GM21367 (cell line): ENCODE measurements at regions not wholly inside any gene's neighbourhood (a gene's known extent, or its start where the extent isn't known, plus 50 kb on each side); places are given as distances from the start of the nearest gene placed in this dataset.
"Not testable (repeated sequence)": the region's sequence is repeated elsewhere in the genome, so short reads cannot be mapped to it uniquely, and the experiment has no call there.

ENCODE experiments used
- ATAC-seq: cut with Tn5 transposase; IDR thresholded peaks from one replicate; pipeline ENCODE4 v1.9.1; 2021; ENCODE audit not compliant: unreplicated experiment

- ATAC-seq, result no peak
These were observed 363.8 kb upstream of the PKN2 start for GRCh38 chr1:88320291-88320690.

- ATAC-seq, result no peak
These were observed 362.4 kb upstream of the PKN2 start for GRCh38 chr1:88321706-88322105.

GRCh38 chr1:88324899-88325298 lies 359.2 kb upstream of the PKN2 start:
- ATAC-seq, result no peak

- ATAC-seq, result no peak
These were observed 356.4 kb upstream of the PKN2 start for GRCh38 chr1:88327391-88328267.

GRCh38 chr1:88330201-88330600 lies 353.9 kb upstream of the PKN2 start:
- no peak for ATAC-seq

GRCh38 chr1:88333086-88333695 lies 350.9 kb upstream of the PKN2 start:
- no peak for ATAC-seq

GRCh38 chr1:88341447-88341846 lies 342.6 kb upstream of the PKN2 start:
- no peak for ATAC-seq

- ATAC-seq, result not testable (repeated sequence)
These were observed 342.0 kb upstream of the PKN2 start for GRCh38 chr1:88342081-88342480.

GRCh38 chr1:88350648-88351047 lies 333.4 kb upstream of the PKN2 start:
- no peak for ATAC-seq

GRCh38 chr1:88351960-88352359 lies 332.1 kb upstream of the PKN2 start:
- no peak for ATAC-seq

- no peak for ATAC-seq
These were observed 329.8 kb upstream of the PKN2 start for GRCh38 chr1:88354256-88354655.

- ATAC-seq, result no peak
These were observed 326.3 kb upstream of the PKN2 start for GRCh38 chr1:88357729-88358128.

GRCh38 chr1:88371436-88372023 lies 312.5 kb upstream of the PKN2 start:
- ATAC-seq, result no peak

- no peak for ATAC-seq
These were observed 308.1 kb upstream of the PKN2 start for GRCh38 chr1:88375977-88376376.

GRCh38 chr1:88376421-88376820 lies 307.7 kb upstream of the PKN2 start:
- ATAC-seq, result no peak

GRCh38 chr1:88378560-88378959 lies 305.5 kb upstream of the PKN2 start:
- no peak for ATAC-seq

GRCh38 chr1:88394958-88395357 lies 289.1 kb upstream of the PKN2 start:
- no peak for ATAC-seq

- ATAC-seq, result no peak
These were observed 285.7 kb upstream of the PKN2 start for GRCh38 chr1:88398338-88398737.

GRCh38 chr1:88399690-88400089 lies 284.4 kb upstream of the PKN2 start:
- ATAC-seq, result peak; percentile 86

- ATAC-seq, result peak; percentile 82
These were observed 282.8 kb upstream of the PKN2 start for GRCh38 chr1:88401313-88401712.

- ATAC-seq, result no peak
These were observed 279.5 kb upstream of the PKN2 start for GRCh38 chr1:88404582-88404981.

GRCh38 chr1:88407248-88407647 lies 276.8 kb upstream of the PKN2 start:
- no peak for ATAC-seq
